GM19468 (cell line): ENCODE measurements at regions not wholly inside any gene's neighbourhood (a gene's known extent, or its start where the extent isn't known, plus 50 kb on each side); places are given as distances from the start of the nearest gene placed in this dataset.
"Not testable (repeated sequence)": the region's sequence is repeated elsewhere in the genome, so short reads cannot be mapped to it uniquely, and the experiment has no call there.

Experiments used
- ATAC-seq: cut with Tn5 transposase; IDR thresholded peaks from one replicate; pipeline ENCODE4 v1.9.1; 2021; ENCODE audit warnings: mild to moderate bottlenecking, moderate library complexity, moderate number of reproducible peaks; ENCODE audit not compliant: unreplicated experiment; ENCODE audit errors: extremely low read depth

DNA sequence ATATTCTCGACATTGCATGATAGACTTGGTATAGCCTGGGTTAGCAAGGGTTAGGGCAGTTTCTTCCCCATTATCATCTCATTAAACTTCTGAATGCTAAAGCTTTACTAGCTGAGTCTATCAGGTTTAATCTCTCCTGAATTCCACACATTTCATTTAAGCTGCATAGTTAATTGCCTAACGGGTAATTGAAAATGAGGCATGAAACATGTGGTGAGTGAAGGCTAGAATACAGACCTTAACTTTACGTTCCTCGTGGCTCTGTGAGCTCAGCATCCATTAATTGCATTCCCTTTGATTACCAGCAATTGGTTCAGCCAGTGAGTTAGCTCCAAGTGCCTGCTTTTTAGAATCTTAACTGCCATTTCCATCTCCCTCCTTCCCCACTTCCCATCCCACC lies 126.5 kb upstream of the MEX3C start:
- ATAC-seq: no peak

DNA sequence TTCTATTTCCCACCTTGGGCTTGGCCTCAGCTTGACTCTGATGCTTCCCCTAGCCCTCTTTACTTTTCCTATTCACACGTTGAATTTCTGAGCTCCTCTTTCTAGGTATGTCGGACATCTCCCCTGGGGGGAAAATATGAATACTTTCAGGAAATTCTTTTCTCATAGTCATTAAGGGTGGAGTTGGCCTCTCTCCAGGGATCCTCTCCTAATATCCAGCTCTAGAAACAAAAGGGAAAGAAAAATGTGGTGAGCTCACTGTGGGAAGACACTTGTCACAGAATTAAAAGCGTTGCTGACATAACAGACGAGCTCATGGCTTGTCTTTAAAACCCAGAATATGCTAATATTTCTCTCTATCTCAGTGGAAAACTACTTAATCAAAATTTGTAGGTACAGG lies 132.7 kb upstream of the MEX3C start:
- ATAC-seq: no peak

DNA sequence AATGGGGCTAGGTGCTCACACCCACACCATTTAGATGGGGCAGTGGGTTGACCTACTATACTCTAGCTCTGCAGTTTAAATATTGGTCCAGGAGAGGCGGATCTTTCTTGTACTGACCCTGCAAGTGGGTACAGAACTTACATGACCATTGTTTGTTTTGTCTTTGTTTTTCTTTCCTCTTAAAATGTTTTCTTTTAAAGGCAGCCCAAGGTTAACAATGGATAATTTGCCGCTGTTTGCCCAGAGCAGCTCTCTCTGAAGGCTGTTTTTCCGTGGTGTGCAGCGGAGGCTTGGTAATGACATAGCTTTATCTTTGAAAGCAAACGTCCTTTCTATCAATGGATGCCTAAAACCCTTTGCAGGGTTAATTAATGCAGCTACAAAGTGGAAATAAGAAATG lies 133.3 kb upstream of the MEX3C start:
- ATAC-seq: no peak

DNA sequence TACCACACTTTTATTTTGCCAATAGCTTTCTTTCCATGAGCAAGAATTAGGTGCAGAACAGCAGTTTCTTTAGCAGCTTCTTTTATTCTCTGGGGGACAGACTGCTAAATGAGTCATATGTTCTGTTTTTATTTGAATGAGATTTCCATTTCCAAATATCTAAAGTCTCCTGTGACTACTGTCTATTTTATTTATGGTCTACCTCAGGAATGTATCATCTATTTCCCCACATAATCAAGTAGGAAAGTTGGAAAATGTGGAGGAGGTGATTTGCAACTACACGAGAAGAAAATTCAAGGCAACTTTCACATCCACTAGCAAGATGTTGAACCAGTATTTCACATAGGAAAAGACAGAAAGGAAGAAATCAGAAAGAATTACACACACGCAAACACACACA lies 139.9 kb upstream of the MEX3C start:
- ATAC-seq: no peak

- no peak for ATAC-seq
Observed at GRCh38 chr18:51339856-51340255, 142.4 kb upstream of the MEX3C start.

DNA sequence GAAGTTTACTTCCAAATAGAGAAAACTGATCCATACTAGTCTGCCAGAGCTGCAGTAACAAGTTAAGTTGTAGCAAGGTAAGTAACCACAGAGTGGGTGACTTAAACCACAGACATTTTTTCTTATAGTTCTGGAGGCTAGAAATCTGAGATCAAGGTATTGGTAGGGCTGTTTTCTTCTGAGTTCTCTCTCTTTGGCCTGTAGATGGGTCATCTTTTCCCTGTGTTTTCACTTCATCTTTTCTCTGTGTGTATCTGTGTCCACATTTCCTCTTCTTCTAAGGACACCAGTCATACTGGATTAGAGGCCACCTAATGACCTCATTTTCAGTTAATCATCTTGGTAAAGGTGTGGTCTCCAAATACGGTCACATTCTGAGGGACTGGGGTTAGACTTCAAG lies 142.9 kb upstream of the MEX3C start:
- no peak for ATAC-seq

DNA sequence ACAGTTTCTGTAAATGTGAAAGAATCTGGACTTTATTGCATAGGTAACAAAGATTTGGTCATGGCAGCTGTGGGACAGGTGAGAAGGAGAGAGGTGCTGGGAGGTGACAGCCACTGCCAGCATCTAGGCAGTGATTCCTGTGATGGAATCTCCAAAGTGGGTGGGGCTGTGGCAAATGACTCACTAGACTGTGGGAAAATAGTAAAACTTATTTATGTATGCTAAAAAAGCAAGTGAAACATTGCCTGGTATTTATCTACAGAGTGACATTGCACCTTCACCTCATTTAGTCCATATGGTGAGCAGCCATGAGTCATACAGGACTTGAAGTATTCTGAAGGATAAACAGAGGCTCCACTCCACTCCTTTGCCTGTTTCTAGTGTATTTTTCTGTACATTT lies 145.3 kb upstream of the MEX3C start:
- no peak for ATAC-seq

GRCh38 chr18:51345848-51346391 lies 148.4 kb upstream of the MEX3C start:
- no peak for ATAC-seq

GRCh38 chr18:51346404-51346803 lies 148.9 kb upstream of the MEX3C start:
- ATAC-seq: no peak

- no peak for ATAC-seq
Observed at GRCh38 chr18:51350081-51350480, 152.6 kb upstream of the MEX3C start.

DNA sequence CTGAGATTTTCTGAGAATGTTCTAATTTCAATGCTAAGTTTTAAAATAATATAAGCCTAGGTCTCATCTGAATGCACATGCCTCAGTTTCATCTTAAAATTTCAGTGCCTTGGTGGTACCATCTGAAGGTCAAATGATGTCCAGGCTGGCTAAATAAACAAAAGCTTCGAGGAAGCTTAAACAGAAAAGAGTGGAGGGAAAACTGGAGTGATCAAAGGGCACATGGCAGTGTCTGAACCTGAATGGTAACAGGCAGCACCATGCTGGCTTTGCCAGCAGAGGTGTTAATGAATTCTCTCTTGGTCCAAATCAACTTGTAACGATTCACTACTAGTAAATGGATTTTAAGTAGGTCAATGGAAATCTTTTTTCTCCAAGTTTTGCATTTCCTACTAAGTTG lies 158.4 kb upstream of the MEX3C start:
- ATAC-seq: no peak

GRCh38 chr18:51360301-51360700 lies 162.8 kb upstream of the MEX3C start:
- not testable (repeated sequence) for ATAC-seq

DNA sequence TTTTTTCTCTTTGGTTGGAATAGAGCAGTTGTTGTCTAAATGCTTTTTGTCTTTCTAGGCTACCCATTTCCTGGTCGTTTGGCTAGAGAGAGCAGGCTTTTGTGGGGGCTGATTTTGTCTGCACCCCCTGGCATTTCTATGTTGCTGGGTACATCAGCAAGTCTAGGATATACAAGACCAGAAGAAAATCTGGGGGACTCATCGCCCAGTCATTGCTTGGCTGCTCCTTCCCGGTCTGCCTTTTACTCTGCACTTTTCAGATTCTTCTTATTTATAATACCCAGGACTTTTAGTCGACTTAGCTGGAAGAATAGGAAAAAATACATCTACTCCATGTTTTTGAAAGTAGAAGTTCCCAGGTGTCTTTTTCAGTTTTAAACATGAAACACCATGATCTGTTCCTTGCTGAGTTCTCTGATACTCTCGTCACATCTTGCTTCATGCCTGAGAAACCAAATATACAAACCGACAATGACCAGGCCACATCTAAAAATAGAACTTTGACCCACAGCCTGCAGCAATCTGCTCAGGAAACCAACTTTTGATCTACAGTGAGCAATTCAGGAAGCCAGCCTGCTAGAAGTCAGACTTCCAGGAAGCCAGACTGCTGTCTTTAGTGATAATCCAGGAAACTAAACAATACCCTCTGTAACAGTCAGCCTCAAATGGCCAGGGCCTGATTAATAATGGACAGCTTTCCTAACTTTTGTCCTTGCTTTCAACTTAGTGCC lies 163.8 kb upstream of the MEX3C start:
- ATAC-seq: no peak

DNA sequence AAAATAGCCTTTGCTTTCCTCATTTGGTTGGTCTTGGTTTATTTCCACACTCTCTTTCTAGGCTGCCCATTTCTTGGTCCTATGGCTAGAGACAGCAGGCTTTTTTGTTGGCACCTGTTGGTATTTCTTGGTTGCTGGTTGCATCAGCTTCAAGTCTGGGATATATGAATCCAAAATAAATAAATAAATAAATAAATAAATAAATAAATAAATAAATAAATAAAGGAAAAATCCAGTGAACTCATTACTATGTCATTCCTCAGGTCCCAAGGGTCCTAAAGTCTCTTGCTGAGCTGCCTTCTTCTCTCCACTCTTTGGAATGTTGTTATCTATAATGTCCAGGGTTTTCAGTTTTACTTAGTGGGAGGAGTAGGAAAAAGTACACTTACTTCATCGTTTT lies 165.9 kb upstream of the MEX3C start:
- ATAC-seq: no peak

DNA sequence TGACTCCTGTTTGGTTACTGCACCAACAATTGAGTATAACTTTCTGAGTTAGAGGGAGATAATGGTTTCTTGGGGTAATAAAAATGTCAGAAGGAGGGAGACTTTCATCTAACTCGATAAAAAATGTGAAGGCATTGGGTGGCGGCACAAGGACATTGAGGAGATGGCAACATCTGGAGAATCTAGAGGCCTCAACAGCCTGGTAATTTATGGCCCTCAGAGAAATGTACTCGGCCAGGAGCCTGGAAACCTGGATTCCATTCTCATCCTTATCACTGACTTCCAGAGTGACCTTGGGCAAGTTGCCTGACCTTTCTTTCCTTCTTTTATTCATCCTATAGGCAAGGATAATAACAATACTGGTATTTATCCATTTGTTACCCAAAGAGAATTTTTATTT lies 173.5 kb upstream of the MEX3C start:
- no peak for ATAC-seq

DNA sequence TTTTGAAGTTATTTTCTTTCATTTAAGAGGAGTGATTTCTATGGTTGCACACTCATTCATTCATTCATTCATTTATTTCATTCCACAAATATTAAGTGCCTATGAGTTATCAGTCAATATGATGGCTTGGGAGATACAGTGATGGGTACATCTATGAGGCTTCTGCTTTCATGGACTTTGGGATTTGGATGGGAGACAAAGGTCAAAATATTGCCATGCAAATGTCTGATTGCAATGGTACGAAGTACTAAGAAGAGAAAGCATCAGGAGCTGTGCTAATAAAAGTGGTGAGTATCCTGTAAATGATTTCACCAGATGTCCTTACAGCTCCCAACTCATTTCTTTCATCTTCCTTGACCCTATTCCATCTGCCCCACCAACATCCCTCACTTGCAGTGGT lies 174.4 kb upstream of the MEX3C start:
- ATAC-seq: no peak

DNA sequence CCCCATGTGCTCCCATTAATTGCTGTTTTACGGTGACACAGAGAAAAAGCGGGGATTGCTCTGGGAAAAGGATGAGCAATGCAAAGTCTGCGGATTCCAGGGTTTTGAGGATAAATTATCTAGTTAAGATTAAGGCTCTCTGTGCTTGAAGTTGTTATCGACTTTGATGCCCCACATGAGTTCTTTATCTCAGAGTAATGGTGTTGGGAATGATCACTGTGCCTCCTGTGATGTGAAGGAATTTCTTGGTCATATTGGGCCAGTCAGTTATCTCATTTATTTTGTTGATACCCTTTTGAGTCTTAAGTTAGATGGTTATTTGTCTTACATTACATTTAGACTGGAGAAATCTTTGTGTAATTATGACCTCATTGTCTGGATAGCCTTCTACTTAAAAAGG lies 184.6 kb upstream of the MEX3C start:
- ATAC-seq: no peak

GRCh38 chr18:51383116-51383515 lies 185.6 kb upstream of the MEX3C start:
- ATAC-seq: no peak

DNA sequence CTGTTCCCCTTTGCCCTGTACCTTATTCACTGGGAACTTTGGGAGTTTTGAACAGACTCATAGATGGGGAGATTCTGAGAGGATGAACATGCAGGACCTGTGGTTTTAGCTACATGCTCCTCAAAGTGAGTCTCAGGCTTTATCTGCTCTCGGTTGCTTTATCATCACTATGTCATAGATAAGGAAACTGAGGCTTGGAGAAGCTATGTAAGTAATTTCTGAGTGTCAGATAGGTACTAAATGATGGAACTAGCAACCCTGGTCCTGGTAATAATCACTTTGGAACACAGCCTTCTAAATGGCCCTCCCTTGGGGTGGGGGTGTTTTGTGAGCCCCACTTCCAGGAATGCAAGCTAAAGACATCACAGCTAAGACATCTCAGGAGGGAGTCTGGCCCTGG lies 186.2 kb upstream of the MEX3C start:
- no peak for ATAC-seq

DNA sequence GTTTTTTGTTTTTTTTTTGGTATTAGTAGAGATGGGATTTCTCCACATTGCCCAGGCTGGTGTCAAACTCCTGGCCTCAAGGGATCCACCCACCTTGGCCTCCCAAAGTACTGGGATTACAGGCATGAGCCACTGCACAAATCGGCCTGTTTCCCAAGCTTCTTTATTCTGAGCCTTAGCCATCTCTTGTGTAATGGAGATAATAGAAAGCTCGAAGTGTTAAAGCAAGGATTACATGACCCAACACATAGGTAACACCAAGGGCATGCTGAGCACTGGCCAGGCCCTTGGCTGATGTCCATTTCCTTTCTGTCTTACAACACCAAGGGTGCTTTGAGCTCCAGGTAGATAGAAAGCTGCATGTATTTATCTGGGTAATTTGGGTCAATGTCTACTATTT lies 187.8 kb upstream of the MEX3C start:
- ATAC-seq: no peak

- ATAC-seq: no peak
Observed at GRCh38 chr18:51390702-51391101, 193.2 kb upstream of the MEX3C start.

- no peak for ATAC-seq
Observed at GRCh38 chr18:51391215-51391614, 193.7 kb upstream of the MEX3C start.
